OCI-LY1 (cell line): ENCODE measurements at regions not wholly inside any gene's neighbourhood (a gene's known extent, or its start where the extent isn't known, plus 50 kb on each side); places are given as distances from the start of the nearest gene placed in this dataset.

Source experiments
- CTCF ChIP-seq: fragments of 200-600 bp; sonication (generic), shearing (Covaris generic); IDR thresholded peaks from 2 replicates; pipeline ENCODE4 v1.5.1; 2017; ENCODE audit warnings: mild to moderate bottlenecking, antibody characterized with exemption, low read length, moderate library complexity, mixed read lengths
- EZH2 ChIP-seq: fragments of 200-600 bp; sonication (generic), shearing (Covaris generic); IDR thresholded peaks from 2 replicates; pipeline ENCODE4 v1.8.0; 2017; ENCODE audit warnings: borderline replicate concordance, mixed run types, mild to moderate bottlenecking, antibody characterized with exemption, low read length, moderate library complexity, mixed read lengths

- TF ChIP-seq EZH2 (no peak), CTCF (no peak)
Measured at GRCh38 chr1:96445302-96445701, 276.3 kb upstream of the PTBP2 start.
